Activated T-helper 1 cell treated with Interleukin-2 at 50 U/mL for 16 hours (primary cell): ENCODE measurements at regions not wholly inside any gene's neighbourhood (a gene's known extent, or its start where the extent isn't known, plus 50 kb on each side); places are given as distances from the start of the nearest gene placed in this dataset.
"Not testable (repeated sequence)": the region's sequence is repeated elsewhere in the genome, so short reads cannot be mapped to it uniquely, and the experiment has no call there.

Experiments
- DNase-seq: peaks from one replicate; pipeline ENCODE4 v3.0.0-alpha.2; 2020; ENCODE audit warnings: low read depth

GRCh38 chr2:111316881-111317549, 196.3 kb downstream of the BCL2L11 start:
- DNase-seq, result not testable (repeated sequence)

DNA sequence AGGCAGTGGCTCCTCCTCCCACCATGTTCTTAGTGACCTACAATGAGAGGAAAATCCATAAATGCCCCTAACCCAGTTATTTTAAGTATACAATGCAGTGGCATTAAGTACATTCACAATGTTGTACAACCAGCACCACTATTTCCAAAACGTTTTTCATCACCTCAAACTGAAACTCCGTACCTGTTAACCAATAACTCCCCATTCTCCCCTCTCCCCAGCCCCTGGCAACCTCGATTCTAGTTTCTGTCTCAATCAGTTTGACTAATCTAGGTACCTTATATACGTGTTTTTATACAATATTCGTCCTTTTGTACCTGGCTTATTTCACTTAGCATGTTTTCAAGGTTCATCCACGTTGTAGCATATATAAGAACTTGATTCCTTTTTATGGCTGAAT, 198.8 kb downstream of the BCL2L11 start:
- DNase-seq, result not testable (repeated sequence)

DNA sequence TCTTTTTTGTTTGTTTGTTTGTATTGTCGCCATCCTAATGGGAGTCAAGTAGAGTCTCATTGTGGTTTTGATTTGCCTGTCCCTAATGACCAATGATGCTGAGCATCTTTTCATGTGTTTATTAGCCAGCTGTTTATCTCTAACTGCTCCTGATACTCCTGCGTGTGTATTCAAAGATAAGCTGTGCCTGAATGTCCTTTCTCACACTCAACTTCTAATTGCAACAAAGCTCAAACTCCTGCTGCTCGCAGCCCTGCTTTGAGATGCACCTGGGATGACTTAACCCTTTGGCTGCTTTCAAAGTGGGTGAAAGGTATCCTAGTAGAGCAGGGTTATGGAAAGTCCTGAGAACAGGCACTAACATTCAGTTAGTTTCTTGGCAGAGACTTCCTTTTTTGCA, 199.6 kb downstream of the BCL2L11 start:
- DNase-seq, result not testable (repeated sequence)

GRCh38 chr2:111320965-111321364, 200.3 kb downstream of the BCL2L11 start:
- DNase-seq, result not testable (repeated sequence)

- not testable (repeated sequence) for DNase-seq
Observed at GRCh38 chr2:111323384-111323783, 202.7 kb downstream of the BCL2L11 start.

DNA sequence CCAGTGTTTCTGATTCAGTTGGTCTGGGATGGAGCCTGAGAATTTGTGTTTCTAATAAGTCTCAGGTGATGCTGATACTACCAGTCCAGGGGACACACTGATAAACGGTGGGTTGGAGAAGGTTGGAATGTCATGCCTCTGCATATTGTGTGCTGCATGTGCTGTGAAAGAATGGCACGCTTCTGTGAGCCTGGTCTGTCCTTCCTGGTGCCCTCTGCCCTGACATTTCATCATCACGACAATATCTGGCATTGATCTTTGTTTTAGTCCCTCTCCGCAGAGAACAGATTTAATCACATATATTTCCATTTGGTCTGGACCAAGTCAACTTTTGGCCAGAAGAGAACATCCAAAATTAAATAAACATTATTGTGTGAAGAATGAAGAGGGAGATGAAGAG, 207.0 kb downstream of the BCL2L11 start:
- not testable (repeated sequence) for DNase-seq

GRCh38 chr2:111329309-111329708, 208.6 kb downstream of the BCL2L11 start:
- DNase-seq, result not testable (repeated sequence)

- DNase-seq, result not testable (repeated sequence)
Observed at GRCh38 chr2:111331099-111331724, 210.5 kb downstream of the BCL2L11 start.

DNA sequence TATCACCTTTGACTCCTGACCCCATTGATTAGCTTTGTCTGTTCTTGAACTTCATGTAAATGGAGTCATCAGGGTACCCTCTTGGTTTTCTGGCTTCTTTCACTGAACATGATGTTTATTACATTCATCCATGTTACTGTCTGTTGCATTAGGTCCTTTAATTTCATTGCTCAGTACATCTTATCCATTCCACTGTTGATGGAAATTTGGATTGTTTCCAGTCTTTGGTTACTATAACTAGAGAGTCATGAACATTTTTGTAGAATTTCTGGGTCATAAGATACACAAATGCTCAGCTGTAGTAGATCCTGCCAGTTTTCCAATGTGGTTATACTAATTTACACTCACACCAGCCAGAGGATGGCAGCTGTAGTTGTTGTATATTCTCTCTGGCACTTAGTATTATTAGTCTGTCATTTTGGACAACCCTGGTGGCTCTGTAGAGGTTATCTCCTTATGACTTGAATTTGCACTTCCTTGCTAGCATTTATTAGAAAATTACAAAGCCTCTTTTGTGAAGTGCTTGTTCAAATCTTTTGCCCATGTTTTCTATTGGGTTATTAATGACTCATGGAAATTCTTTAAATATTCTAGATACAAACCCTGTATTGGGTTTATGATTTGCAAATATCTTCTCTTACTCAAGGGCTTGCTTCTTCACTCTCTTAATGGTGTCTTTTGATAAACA, 214.7 kb downstream of the BCL2L11 start:
- DNase-seq, result not testable (repeated sequence)

GRCh38 chr2:111338474-111338873, 217.8 kb downstream of the BCL2L11 start:
- DNase-seq, result not testable (repeated sequence)

- DNase-seq, result not testable (repeated sequence)
Observed at GRCh38 chr2:111339476-111339875, 218.8 kb downstream of the BCL2L11 start.

DNA sequence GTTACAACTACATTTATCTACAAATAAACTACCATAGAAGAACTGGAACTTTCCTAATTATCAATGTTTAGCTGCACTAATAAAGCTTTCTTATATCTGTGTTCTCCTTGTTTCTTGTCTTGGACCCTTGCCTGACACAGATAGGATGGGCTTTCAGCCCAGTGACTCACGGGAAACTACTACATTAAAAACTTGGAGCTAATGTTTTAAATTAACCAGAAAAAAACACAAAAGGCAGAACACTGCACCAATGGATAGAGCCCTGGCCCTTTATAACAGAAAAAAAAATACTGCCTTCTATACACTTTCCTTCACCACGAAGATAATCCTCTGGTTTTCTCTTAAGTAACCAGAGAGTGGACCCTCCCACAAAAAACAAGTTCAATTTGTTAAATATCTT, 223.9 kb downstream of the BCL2L11 start:
- not testable (repeated sequence) for DNase-seq

DNA sequence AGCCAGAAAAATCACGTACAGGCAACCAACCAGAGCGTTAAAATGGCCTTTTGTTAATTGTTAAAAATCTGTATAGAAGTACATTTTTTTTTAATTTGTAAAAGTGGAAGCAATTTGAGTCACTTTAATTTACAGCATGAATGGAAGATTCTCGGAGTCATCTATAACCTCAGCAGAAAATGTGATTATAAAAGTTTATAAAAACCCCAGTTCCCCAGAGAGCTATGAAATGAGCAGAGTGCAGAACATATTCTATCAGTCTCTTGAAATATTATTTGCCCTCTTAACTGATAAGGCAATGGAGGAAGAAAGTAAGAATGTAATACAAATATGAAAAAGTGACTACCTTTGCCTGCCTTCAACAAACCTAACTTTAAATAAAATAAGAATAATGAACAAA, 224.7 kb downstream of the BCL2L11 start:
- not testable (repeated sequence) for DNase-seq

- DNase-seq, result not testable (repeated sequence)
Observed at GRCh38 chr2:111346018-111346930, 225.6 kb downstream of the BCL2L11 start.

DNA sequence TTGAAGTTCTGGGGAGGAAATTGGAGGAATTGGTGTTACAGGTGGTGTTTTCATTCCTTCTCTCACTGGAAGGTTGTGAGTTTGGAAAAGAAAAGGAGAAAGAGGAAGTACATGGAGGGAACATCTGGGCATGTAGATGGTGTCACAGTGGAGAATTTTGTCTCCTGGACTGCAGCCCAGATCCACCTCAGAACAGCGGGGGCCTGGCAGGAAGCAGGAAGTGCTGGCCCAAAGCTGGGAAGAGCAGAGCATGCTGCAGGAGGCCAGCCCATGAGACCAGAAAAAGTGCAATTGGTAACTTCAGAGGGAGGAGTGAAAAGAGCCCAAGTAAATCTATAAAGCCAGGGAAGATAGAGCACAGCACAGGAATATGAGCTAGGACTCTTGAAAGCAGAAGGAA, 227.0 kb downstream of the BCL2L11 start:
- DNase-seq, result not testable (repeated sequence)

- DNase-seq, result not testable (repeated sequence)
Observed at GRCh38 chr2:111348316-111348715, 227.6 kb downstream of the BCL2L11 start.

- not testable (repeated sequence) for DNase-seq
Observed at GRCh38 chr2:111355022-111355817, 234.5 kb downstream of the BCL2L11 start.

DNA sequence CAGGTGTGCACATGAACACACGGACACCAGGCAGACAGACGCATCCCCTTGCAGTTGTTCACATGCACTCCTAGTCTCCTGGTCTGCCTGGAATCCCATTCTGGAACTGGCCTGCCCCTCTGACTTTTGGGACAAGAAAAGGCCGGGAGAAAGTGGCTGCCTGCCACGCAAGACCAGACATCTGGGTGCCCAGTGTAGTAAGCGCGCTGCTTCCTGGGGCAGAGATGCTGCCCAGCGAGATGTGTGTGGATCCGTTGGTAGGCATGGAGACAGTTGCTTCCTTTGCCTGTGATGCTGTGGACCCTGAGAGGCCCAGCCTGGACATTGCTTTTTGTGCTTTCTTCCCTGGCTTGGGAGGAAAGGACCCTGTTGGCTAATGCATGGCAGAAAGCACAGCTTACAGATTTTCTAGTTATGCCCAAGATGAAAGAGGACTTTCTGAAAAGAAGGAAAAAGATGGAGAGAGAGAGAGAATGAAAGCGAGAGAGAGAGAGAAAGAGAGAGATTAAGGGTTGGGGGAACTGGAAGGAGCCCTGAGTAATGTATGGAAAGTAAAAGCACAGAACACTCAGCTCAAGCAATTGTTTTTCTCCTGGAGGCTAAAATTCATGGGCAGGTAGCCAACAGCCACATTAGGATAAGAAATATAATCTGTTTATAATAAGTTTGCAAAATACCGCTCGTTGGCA, 235.3 kb downstream of the BCL2L11 start:
- not testable (repeated sequence) for DNase-seq

GRCh38 chr2:111356512-111357031, 235.9 kb downstream of the BCL2L11 start:
- not testable (repeated sequence) for DNase-seq

- not testable (repeated sequence) for DNase-seq
Observed at GRCh38 chr2:111365986-111366640, 245.4 kb downstream of the BCL2L11 start.
